ENCODE measurements at regions not wholly inside any gene's neighbourhood (a gene's known extent, or its start where the extent isn't known, plus 50 kb on each side); places are given as distances from the start of the nearest gene placed in this dataset.
"Not testable (repeated sequence)": the region's sequence is repeated elsewhere in the genome, so short reads cannot be mapped to it uniquely, and the experiment has no call there.

- Histone ChIP-seq H3K4me1 (0 out of 20 replicates have a peak, but pooled peaks cover 0 to 5% (median 0%) of the 10 kb centered on the region in 10 experiments), H3K9me3 (replicated peaks in 1 of 11) (no peaks in the 10 kb centered on the region), H3K9ac (no peak overlapping the region), H4K20me1 (no peaks in the 10 kb centered on the region), H3K27me3 (no peaks in the 10 kb centered on the region), H3K4me3 (no peak overlapping the region), H3K4me2 (no peak overlapping the region), H3K36me3 (no peaks in the 10 kb centered on the region), H3K27ac (no peak overlapping the region)
- TF ChIP-seq Cebpa-rat (IDR thresholded peaks at IDR 0.05), result no peak
Observed at GRCh38 chr11:127943763-127944162, 643.6 kb downstream of the ETS1 start.

GRCh38 chr11:127943152-127943551, 644.2 kb downstream of the ETS1 start:
- Histone ChIP-seq H3K27ac (no peak overlapping the region), H4K20me1 (no peaks in the 10 kb centered on the region), H3K4me2 (no peak overlapping the region), H3K9ac (no peak overlapping the region), H3K4me1 (0 out of 20 replicates have a peak, but pooled peaks cover 0 to 5% (median 0%) of the 10 kb centered on the region in 10 experiments), H3K36me3 (no peaks in the 10 kb centered on the region), H3K27me3 (no peaks in the 10 kb centered on the region), H3K9me3 (replicated peaks in 1 of 11) (no peaks in the 10 kb centered on the region), H3K4me3 (no peak overlapping the region)
- TF ChIP-seq Cebpa-rat (IDR thresholded peaks at IDR 0.05), result no peak

GRCh38 chr11:127941554-127941953, 645.8 kb downstream of the ETS1 start:
- H3K9me3 ChIP-seq (replicated peaks in 1 of 11); H3K27ac ChIP-seq; H3K36me3 ChIP-seq; H3K4me3 ChIP-seq; H4K20me1 ChIP-seq; H3K9ac ChIP-seq; H3K4me1 ChIP-seq; H3K4me2 ChIP-seq; H3K27me3 ChIP-seq: not testable (repeated sequence)

- no peak overlapping the region; a peak in 1 of 22 replicates for H3K4me2 ChIP-seq
- H4K20me1 ChIP-seq, result no peaks in the 10 kb centered on the region
- no peak for TF ChIP-seq Cebpa-rat (IDR thresholded peaks at IDR 0.05)
- no peaks in the 10 kb centered on the region for H3K27me3 ChIP-seq
- H3K9ac ChIP-seq, result no peak overlapping the region
- no peaks in the 10 kb centered on the region for H3K36me3 ChIP-seq
- H3K9me3 ChIP-seq (replicated peaks in 1 of 11), result no peaks in the 10 kb centered on the region
- no peak overlapping the region for H3K27ac ChIP-seq
- H3K4me1 ChIP-seq, result 0 out of 20 replicates have a peak, but pooled peaks cover 0 to 5% (median 0%) of the 10 kb centered on the region in 10 experiments
- H3K4me3 ChIP-seq, result no peak overlapping the region
Observed at GRCh38 chr11:127939000-127939399, 648.4 kb downstream of the ETS1 start.

- no peaks in the 10 kb centered on the region for H4K20me1 ChIP-seq
- no peaks in the 10 kb centered on the region for H3K9me3 ChIP-seq (replicated peaks in 1 of 11)
- 0 out of 20 replicates have a peak, but pooled peaks cover 0 to 5% (median 0%) of the 10 kb centered on the region in 10 experiments for H3K4me1 ChIP-seq
- no peak overlapping the region for H3K27ac ChIP-seq
- H3K4me3 ChIP-seq, result no peak overlapping the region
- no peak for TF ChIP-seq Cebpa-rat (IDR thresholded peaks at IDR 0.05)
- H3K27me3 ChIP-seq, result no peaks in the 10 kb centered on the region
- H3K9ac ChIP-seq, result no peak overlapping the region
- H3K4me2 ChIP-seq, result no peak overlapping the region
- H3K36me3 ChIP-seq, result no peaks in the 10 kb centered on the region
Observed at GRCh38 chr11:127935081-127935480, 652.3 kb downstream of the ETS1 start.

GRCh38 chr11:127933961-127934360, 653.4 kb downstream of the ETS1 start:
- H3K4me1 ChIP-seq; H3K4me3 ChIP-seq; H3K9ac ChIP-seq; H3K27me3 ChIP-seq; H4K20me1 ChIP-seq; H3K9me3 ChIP-seq (replicated peaks in 1 of 11); H3K4me2 ChIP-seq; H3K27ac ChIP-seq; H3K36me3 ChIP-seq: not testable (repeated sequence)

GRCh38 chr11:127931803-127932202, 655.6 kb downstream of the ETS1 start:
- Histone ChIP-seq H3K27ac (no peak overlapping the region), H4K20me1 (no peaks in the 10 kb centered on the region), H3K9me3 (replicated peaks in 1 of 11) (0 out of 22 replicates have a peak, but pooled peaks cover 0 to 6% (median 0%) of the 10 kb centered on the region in 11 experiments), H3K9ac (no peak overlapping the region), H3K4me1 (no peaks in the 10 kb centered on the region), H3K4me2 (no peak overlapping the region), H3K27me3 (no peaks in the 10 kb centered on the region), H3K36me3 (no peaks in the 10 kb centered on the region), H3K4me3 (no peak overlapping the region)
- no peak for TF ChIP-seq Cebpa-rat (IDR thresholded peaks at IDR 0.05)

- H3K4me1 ChIP-seq, result peaks cover 0 to 19% (median 0%) of the 10 kb centered on the region in 10 experiments; a peak in 3 of 20 replicates
- H3K27me3 ChIP-seq, result no peaks in the 10 kb centered on the region
- H3K9ac ChIP-seq, result no peak overlapping the region
- no peaks in the 10 kb centered on the region for H4K20me1 ChIP-seq
- H3K27ac ChIP-seq, result no peak overlapping the region
- no peak overlapping the region for H3K4me2 ChIP-seq
- no peaks in the 10 kb centered on the region for H3K36me3 ChIP-seq
- H3K4me3 ChIP-seq, result no peak overlapping the region
- H3K9me3 ChIP-seq (replicated peaks in 1 of 11), result peaks cover 0 to 17% (median 3%) of the 10 kb centered on the region in 11 experiments; a peak in 8 of 22 replicates
- TF ChIP-seq Cebpa-rat (IDR thresholded peaks at IDR 0.05), result no peak
Observed at GRCh38 chr11:127926721-127927120, 660.6 kb downstream of the ETS1 start.

- Histone ChIP-seq H3K9ac (no peak overlapping the region), H3K4me3 (no peak overlapping the region), H3K4me1 (peaks cover 0 to 22% (median 0%) of the 10 kb centered on the region in 10 experiments; a peak in 4 of 20 replicates), H3K27me3 (no peaks in the 10 kb centered on the region), H3K27ac (no peak overlapping the region), H3K36me3 (no peaks in the 10 kb centered on the region), H4K20me1 (no peaks in the 10 kb centered on the region), H3K9me3 (replicated peaks in 1 of 11) (peaks cover 0 to 29% (median 3%) of the 10 kb centered on the region in 11 experiments; a peak in 8 of 22 replicates), H3K4me2 (no peak overlapping the region)
- no peak for TF ChIP-seq Cebpa-rat (IDR thresholded peaks at IDR 0.05)
Observed at GRCh38 chr11:127925475-127925874, 661.9 kb downstream of the ETS1 start.

GRCh38 chr11:127919206-127920000, 668.0 kb downstream of the ETS1 start:
- no peaks in the 10 kb centered on the region for H4K20me1 ChIP-seq
- H3K9ac ChIP-seq, result peak overlapping the region in 3 of 11 experiments; percentile 40 to 66 (median 53); a peak in 4 of 22 replicates
- peaks cover 11 to 76% (median 17%) of the 10 kb centered on the region in 11 experiments; a peak in 21 of 22 replicates for H3K9me3 ChIP-seq (replicated peaks in 1 of 11)
- no peaks in the 10 kb centered on the region for H3K36me3 ChIP-seq
- H3K27me3 ChIP-seq, result no peaks in the 10 kb centered on the region
- H3K4me1 ChIP-seq, result peaks cover 0 to 44% (median 0%) of the 10 kb centered on the region in 10 experiments; a peak in 5 of 20 replicates
- TF ChIP-seq Cebpa-rat (IDR thresholded peaks at IDR 0.05), result no peak
- no peak overlapping the region for H3K4me3 ChIP-seq
- peak overlapping the region in 4 of 11 experiments; percentile 58 to 86 (median 78); a peak in 7 of 22 replicates for H3K27ac ChIP-seq
- peak overlapping the region in 3 of 11 experiments; percentile 10 to 50 (median 42); a peak in 5 of 22 replicates for H3K4me2 ChIP-seq
